GM12878 (cell line): ENCODE measurements at regions not wholly inside any gene's neighbourhood (a gene's known extent, or its start where the extent isn't known, plus 50 kb on each side); places are given as distances from the start of the nearest gene placed in this dataset.

ENCODE experiments used
- ATAC-seq: fragments of 200-7000 bp; cut with Tn5 transposase; 3 replicates; pipeline ENCODE4 v1.9.1; 2020; ENCODE audit warnings: mild to moderate bottlenecking, moderate library complexity
- BruUV-seq: library from RNA; stranded (reverse); fragments of 400-500 nt; replicated peaks from 2 replicates; lab custom pipeline; 2021; lab: Mats Ljungman, UMichigan
- CTCF ChIA-PET: fragments of 300-600 bp; sonication (Branson Sonifier 250); formaldehyde crosslinking; extraction: SDS; loops from one replicate; lab custom pipeline; 2021; ENCODE audit warnings: inconsistent platforms; lab: Yijun Ruan, JAX
- POLR2A ChIA-PET: fragments of 350-600 bp; formaldehyde crosslinking; extraction: SDS; loops from one replicate; lab custom pipeline; 2021; ENCODE audit warnings: inconsistent platforms; lab: Charles Lee
- RAD21 ChIA-PET: fragments of 300-600 bp; sonication (Branson Sonifier 250); formaldehyde crosslinking; loops from one replicate; lab custom pipeline; 2023; ENCODE audit warnings: antibody characterized with exemption; ENCODE audit not compliant: unreplicated experiment; lab: Charles Lee
- SMC1A ChIA-PET: fragments of 300-600 bp; sonication (Branson Sonifier 250); formaldehyde crosslinking; loops from one replicate; lab custom pipeline; 2023; ENCODE audit not compliant: unreplicated experiment, uncharacterized antibody; lab: Charles Lee
- DNase-seq: peaks from one replicate; pipeline ENCODE4 v3.0.0-alpha.2; 2011; ENCODE audit warnings: low read depth, low spot score
- FAIRE-seq: peaks from 3 replicates; lab custom pipeline; 2011; peaks lifted over from hg19 to GRCh38; lab: Jason Lieb, UNC
- H2AFZ ChIP-seq: 2 replicates; pipeline ENCODE4 v1.6.0; 2011; ENCODE audit warnings: low read depth, low read length, control low read depth; ENCODE audit not compliant: control insufficient read depth
- H3K27ac ChIP-seq: 2 replicates; pipeline ENCODE4 v1.5.1; 2011; ENCODE audit warnings: control low read depth; ENCODE audit not compliant: control insufficient read depth, insufficient read depth
- H3K27me3 ChIP-seq, 2 experiments: replicated peaks in 1 of 2; 2 replicates each; pipeline versions ENCODE4 v1.6.0 to v1.6.1; 2011; ENCODE audit warnings: low read length in 1 of 2; ENCODE audit not compliant: control insufficient read depth in 2 of 2, insufficient read depth in 2 of 2
- H3K36me3 ChIP-seq, 2 experiments: 2 replicates each; pipeline ENCODE4 v1.5.1; 2011; ENCODE audit warnings: low read length in 1 of 2; ENCODE audit not compliant: control insufficient read depth in 2 of 2, insufficient read depth in 2 of 2
- H3K4me1 ChIP-seq: 2 replicates; pipeline ENCODE4 v1.6.1; 2011; ENCODE audit warnings: mild to moderate bottlenecking, low read length, moderate library complexity, mixed read lengths; ENCODE audit not compliant: control insufficient read depth, insufficient read depth
- H3K4me2 ChIP-seq: 2 replicates; pipeline ENCODE4 v1.6.0; 2011; ENCODE audit warnings: control low read depth; ENCODE audit not compliant: control insufficient read depth, insufficient read depth
- H3K4me3 ChIP-seq: fragments of 200-600 bp; sonication (generic); 2 replicates; pipeline ENCODE4 v1.5.1; 2016
- H3K79me2 ChIP-seq: 2 replicates; pipeline ENCODE4 v1.6.0; 2011; ENCODE audit warnings: low read length; ENCODE audit not compliant: control insufficient read depth, insufficient read depth
- H3K9ac ChIP-seq: 2 replicates; pipeline ENCODE4 v1.8.0; 2011; ENCODE audit warnings: low read length, control low read depth, mixed read lengths; ENCODE audit not compliant: control insufficient read depth, insufficient read depth
- H3K9me3 ChIP-seq: replicated peaks from 3 replicates; pipeline ENCODE4 v1.5.1; 2011; ENCODE audit warnings: mild to moderate bottlenecking, low read length; ENCODE audit not compliant: control insufficient read depth, insufficient read depth
- H4K20me1 ChIP-seq: 2 replicates; pipeline ENCODE4 v1.6.0; 2011; ENCODE audit not compliant: control insufficient read depth, insufficient read depth
- KLF5 ChIP-seq: fragments of 450-650 bp; IDR thresholded peaks from 2 replicates; pipeline ENCODE4 v1.6.1; 2014; ENCODE audit warnings: mild to moderate bottlenecking; ENCODE audit not compliant: partially characterized antibody
- ZBTB40 ChIP-seq: fragments of 450-650 bp; IDR thresholded peaks from 2 replicates; pipeline ENCODE4 v1.6.1; 2016; ENCODE audit warnings: mild to moderate bottlenecking, moderate library complexity, borderline replicate concordance
- ZNF384 ChIP-seq: IDR thresholded peaks from 2 replicates; pipeline ENCODE4 v1.6.1; 2012; ENCODE audit warnings: low read depth, mild to moderate bottlenecking, low read length, improper control_type of control experiment, borderline replicate concordance
- WGBS: methylation state at CpG from one replicate; pipeline ENCODE4 v1.1.6; 2016; ENCODE audit warnings: low lambda C conversion rate; ENCODE audit not compliant: insufficient replicate concordance, insufficient coverage; ENCODE audit errors: missing lambda C conversion rate; 5-methylcytosine and 5-hydroxymethylcytosine counted together
- in situ Hi-C: fragments of 300-500 bp; cut with MboI; formaldehyde crosslinking; loops from 9 replicates; pipeline ENCODE4 v1.14.3; 2018; ENCODE audit warnings: mixed read lengths
- intact Hi-C: fragments of 100-400 bp; cut with micrococcal nuclease; formaldehyde crosslinking; loops from one replicate; pipeline ENCODE4 v1.14.2; 2022; ENCODE audit not compliant: unreplicated experiment

GRCh38 chr1:8162168-8162567 lies 136.1 kb upstream of the ERRFI1 start:
- no peaks in the 10 kb centered on the region for H3K36me3 ChIP-seq
- H3K9me3 ChIP-seq, result no peaks in the 10 kb centered on the region; the same call in 2 of the 3 replicates
- H2AFZ ChIP-seq, result no peak overlapping the region
- TF ChIP-seq ZBTB40 (no peak), KLF5 (no peak), ZNF384 (no peak)
- H3K27ac ChIP-seq, result no peak overlapping the region
- H3K27me3 ChIP-seq, result no peaks in the 10 kb centered on the region
- no peak for ATAC-seq
- H3K4me1 ChIP-seq, result peaks cover 14% of the 10 kb centered on the region
- FAIRE-seq, result no peak
- WGBS, result 50% methylated on average over 7 of the region's 7 CpGs
- no TSS peak for BruUV-seq
- H3K9ac ChIP-seq, result no peak overlapping the region
- DNase-seq, result no peak
- no peak overlapping the region for H3K4me3 ChIP-seq
- ChIA-PET POLR2A (no interaction called here), RAD21 (no interaction called here), SMC1A (interaction anchor here (0.6 to 0.9 kb wide), 2 partner anchors 11 to 52 kb away, joined by 3 read pairs; no protein-coding TSS in a partner anchor), CTCF (interaction anchor here (0.6 to 1.4 kb wide), 3 partner anchors 9 to 154 kb away, joined by 3 to 4 read pairs (median 3); no protein-coding TSS in a partner anchor)
- H4K20me1 ChIP-seq, result no peaks in the 10 kb centered on the region
- no peaks in the 10 kb centered on the region for H3K79me2 ChIP-seq
- intact Hi-C loops (no loop called here), in situ Hi-C loops (no loop called here)
- H3K4me2 ChIP-seq, result no peak overlapping the region
